ENCODE measurements at regions not wholly inside any gene's neighbourhood (a gene's known extent, or its start where the extent isn't known, plus 50 kb on each side); places are given as distances from the start of the nearest gene placed in this dataset.

- peak; percentile 59 for DNase-seq (ENCODE audit: low read depth)
These were observed 156.2 kb downstream of the MELK start for GRCh38 chr9:36728651-36729520.

- no peak for DNase-seq (ENCODE audit: low read depth)
These were observed 157.2 kb downstream of the MELK start for GRCh38 chr9:36729906-36730305.

GRCh38 chr9:36730414-36730813 is 157.7 kb downstream of the MELK start:
- no peak for DNase-seq (ENCODE audit: low read depth)

- DNase-seq (ENCODE audit: low read depth): no peak
These were observed 158.6 kb downstream of the MELK start for GRCh38 chr9:36731068-36731956.

- DNase-seq (ENCODE audit: low read depth): no peak
These were observed 162.0 kb downstream of the MELK start for GRCh38 chr9:36734737-36735136.

GRCh38 chr9:36736648-36737047 is 164.0 kb downstream of the MELK start:
- no peak for DNase-seq (ENCODE audit: low read depth)

GRCh38 chr9:36738318-36738976 is 165.8 kb downstream of the MELK start:
- DNase-seq (ENCODE audit: low read depth): peak; percentile 6

GRCh38 chr9:36739373-36740116 is 166.8 kb downstream of the MELK start:
- DNase-seq (ENCODE audit: low read depth): no peak

GRCh38 chr9:36742264-36742663 is 169.6 kb downstream of the MELK start:
- DNase-seq (ENCODE audit: low read depth): no peak

GRCh38 chr9:36744678-36745077 is 172.0 kb downstream of the MELK start:
- DNase-seq (ENCODE audit: low read depth): no peak

- DNase-seq (ENCODE audit: low read depth): no peak
These were observed 173.3 kb downstream of the MELK start for GRCh38 chr9:36745977-36746376.

GRCh38 chr9:36746415-36746814 is 173.7 kb downstream of the MELK start:
- no peak for DNase-seq (ENCODE audit: low read depth)

- peak; percentile 28 for DNase-seq (ENCODE audit: low read depth)
These were observed 175.7 kb downstream of the MELK start for GRCh38 chr9:36748322-36748899.

GRCh38 chr9:36749461-36749860 is 176.8 kb downstream of the MELK start:
- DNase-seq (ENCODE audit: low read depth): no peak

- no peak for DNase-seq (ENCODE audit: low read depth)
These were observed 177.9 kb downstream of the MELK start for GRCh38 chr9:36750630-36751029.

- DNase-seq (ENCODE audit: low read depth): no peak
These were observed 182.3 kb downstream of the MELK start for GRCh38 chr9:36755019-36755418.

GRCh38 chr9:36759141-36759540 is 186.4 kb downstream of the MELK start:
- DNase-seq (ENCODE audit: low read depth): no peak

GRCh38 chr9:36759976-36760375 is 187.3 kb downstream of the MELK start:
- DNase-seq (ENCODE audit: low read depth): no peak

GRCh38 chr9:36760667-36761420 is 188.1 kb downstream of the MELK start:
- no peak for DNase-seq (ENCODE audit: low read depth)

- DNase-seq (ENCODE audit: low read depth): no peak
These were observed 190.3 kb downstream of the MELK start for GRCh38 chr9:36762958-36763357.

All from renal cortical epithelial cell (primary cell).